GM12872 (cell line): ENCODE measurements at regions not wholly inside any gene's neighbourhood (a gene's known extent, or its start where the extent isn't known, plus 50 kb on each side); places are given as distances from the start of the nearest gene placed in this dataset.

Experiments
- TF ChIP-seq, protein P1 (sequence below): IDR thresholded peaks from 3 replicates; pipeline ENCODE4 v1.5.1; 2011; ENCODE audit warnings: low read depth, mild to moderate bottlenecking, low read length, moderate library complexity; ENCODE audit not compliant: insufficient read depth

DNA sequence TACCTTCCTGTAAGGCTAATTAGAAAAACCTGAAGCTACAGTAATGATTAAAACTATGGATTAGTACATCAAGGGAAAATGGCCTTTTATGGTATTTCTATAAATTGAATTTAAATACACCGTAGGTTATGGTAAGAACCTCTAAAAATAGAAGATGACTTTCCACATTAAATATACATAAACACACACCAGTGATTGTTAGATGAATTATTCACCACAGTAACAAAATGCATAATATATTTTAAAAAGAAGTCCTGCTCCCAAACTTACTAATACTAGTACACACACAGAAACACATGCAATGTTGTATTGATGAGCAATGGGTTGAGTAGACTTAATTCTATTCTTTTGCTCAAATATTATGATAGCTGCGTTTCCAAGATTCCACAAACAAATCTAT lies 277.9 kb upstream of the ANKRD50 start:
- TF ChIP-seq, protein P1, sequence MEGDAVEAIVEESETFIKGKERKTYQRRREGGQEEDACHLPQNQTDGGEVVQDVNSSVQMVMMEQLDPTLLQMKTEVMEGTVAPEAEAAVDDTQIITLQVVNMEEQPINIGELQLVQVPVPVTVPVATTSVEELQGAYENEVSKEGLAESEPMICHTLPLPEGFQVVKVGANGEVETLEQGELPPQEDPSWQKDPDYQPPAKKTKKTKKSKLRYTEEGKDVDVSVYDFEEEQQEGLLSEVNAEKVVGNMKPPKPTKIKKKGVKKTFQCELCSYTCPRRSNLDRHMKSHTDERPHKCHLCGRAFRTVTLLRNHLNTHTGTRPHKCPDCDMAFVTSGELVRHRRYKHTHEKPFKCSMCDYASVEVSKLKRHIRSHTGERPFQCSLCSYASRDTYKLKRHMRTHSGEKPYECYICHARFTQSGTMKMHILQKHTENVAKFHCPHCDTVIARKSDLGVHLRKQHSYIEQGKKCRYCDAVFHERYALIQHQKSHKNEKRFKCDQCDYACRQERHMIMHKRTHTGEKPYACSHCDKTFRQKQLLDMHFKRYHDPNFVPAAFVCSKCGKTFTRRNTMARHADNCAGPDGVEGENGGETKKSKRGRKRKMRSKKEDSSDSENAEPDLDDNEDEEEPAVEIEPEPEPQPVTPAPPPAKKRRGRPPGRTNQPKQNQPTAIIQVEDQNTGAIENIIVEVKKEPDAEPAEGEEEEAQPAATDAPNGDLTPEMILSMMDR = no peak

DNA sequence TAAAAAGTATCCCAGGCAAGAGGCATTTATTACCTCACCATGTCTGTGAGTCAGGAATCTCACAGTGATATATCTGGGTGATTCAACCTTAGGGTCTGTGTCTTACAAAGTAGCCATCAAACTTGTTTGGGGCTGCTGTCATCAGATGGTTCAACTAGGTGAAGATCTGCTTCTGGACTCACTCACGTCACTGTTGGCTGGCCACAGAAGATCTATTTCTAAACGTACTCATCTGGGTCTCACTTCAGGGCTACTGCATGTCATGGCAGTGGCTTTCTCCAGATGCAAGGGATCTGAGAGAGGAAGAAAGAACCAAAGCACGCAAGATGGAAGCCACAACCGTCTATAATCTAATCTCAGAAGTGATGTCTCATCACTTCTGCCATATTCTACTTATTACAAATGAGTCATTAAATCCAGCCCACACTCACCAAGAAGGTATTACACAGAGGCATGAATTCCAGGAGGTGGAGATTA lies 267.8 kb upstream of the ANKRD50 start:
- TF ChIP-seq, protein P1 = no peak

DNA sequence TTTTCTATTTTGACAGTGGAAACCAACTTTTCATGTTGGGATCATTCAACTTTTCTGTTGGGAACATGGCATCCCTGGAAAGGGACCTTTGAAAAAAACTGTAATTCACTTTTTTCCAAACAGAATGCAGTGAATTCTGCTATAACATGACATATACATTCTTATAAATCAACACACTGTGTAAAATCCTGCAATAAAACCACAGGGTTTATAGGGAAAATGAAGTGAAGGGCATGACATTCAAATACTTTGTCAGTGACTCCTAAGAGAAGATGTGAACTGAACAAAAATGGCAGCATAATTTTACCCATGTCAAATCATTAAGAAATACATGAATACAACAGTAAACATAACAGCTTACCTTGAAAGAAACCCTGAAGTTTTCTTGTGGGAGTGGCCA lies 264.5 kb upstream of the ANKRD50 start:
- TF ChIP-seq, protein P1 = no peak

DNA sequence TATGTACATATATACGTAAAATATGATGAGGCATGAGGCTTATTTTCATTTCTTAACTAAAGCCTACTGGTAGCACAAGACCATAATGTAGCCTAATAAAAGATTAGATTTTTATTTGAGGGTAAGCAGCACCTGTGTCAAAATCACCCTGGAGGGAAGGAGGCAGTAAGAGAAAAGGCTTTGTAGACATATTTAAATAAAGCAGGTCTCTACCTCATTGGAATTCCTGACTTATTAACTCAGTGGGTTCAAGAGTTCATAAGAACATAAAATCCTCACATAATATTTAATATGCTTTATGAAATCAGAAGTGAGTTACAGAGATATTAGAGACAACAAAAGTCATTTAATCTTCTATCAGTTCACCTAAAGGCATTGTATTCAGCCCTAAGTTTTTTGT lies 261.6 kb upstream of the ANKRD50 start:
- TF ChIP-seq, protein P1 = no peak

DNA sequence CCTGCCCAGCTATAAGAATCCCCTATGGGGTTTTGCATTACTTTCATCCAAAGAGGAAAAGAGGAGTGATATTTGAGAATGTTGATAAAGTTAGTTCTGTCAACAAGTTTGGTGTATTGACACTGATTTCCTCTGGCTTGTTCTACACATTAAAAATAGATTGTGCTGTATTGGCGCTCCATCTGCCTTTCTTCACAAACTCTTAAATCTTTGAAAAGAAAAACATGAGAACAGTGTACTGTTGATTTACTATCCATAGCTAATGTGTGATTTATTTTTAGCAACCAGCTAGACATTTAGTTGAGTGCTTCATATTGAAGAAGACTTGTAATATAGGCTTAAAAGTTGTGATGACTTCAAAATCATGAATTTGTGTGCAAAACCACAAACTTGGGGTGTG lies 261.2 kb upstream of the ANKRD50 start:
- TF ChIP-seq, protein P1 = no peak

DNA sequence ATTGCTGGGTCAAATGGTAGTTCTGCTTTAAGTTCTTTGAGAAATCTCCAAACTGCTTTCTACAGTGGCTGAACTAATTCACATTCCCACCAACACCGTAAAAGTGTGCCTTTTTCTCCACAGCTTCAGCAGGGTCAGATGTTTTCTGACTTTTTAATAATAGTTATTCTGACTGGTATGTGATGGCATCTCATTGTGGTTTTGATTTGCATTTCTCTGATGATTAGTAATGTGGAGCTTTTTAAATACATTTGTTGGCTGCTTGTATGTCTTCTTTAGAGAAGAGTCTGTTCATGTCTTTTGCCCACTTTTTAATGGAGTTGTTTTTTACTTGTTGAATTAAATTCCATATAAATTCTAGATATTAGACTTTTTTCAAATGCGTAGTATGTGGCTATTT lies 257.5 kb upstream of the ANKRD50 start:
- TF ChIP-seq, protein P1 = no peak

DNA sequence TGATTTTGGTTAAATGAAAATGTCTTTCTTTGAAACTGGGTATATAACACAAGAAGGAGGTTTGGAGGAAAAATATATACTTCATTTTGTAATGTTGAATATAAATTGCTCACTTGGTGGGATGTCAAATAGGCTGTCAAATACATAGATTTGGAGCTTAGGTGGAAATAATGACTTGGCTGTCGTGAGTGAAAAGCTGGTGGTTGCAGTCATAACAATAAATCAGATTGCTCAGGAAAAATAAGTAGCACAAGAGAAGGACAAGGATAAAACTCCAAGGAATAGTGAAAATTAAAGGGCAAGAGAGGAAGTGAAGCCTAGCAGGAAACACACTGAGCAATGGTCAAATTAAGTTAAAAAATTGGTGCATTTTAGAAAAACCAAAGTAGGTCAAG lies 253.0 kb upstream of the ANKRD50 start:
- TF ChIP-seq, protein P1 = no peak
